ENCODE measurements at regions not wholly inside any gene's neighbourhood (a gene's known extent, or its start where the extent isn't known, plus 50 kb on each side); places are given as distances from the start of the nearest gene placed in this dataset.
A peak's percentile ranks its signal among the peaks of the same experiment; 100 is the strongest.

- CTCF ChIA-PET, result interaction anchor here (1.2 kb wide), 1 partner anchor 99 kb away, joined by 3 read pairs; no protein-coding TSS in a partner anchor
- no peak overlapping the region for H3K4me3 ChIP-seq (ENCODE audit: low read depth, low read length)
- TF ChIP-seq, protein P1, sequence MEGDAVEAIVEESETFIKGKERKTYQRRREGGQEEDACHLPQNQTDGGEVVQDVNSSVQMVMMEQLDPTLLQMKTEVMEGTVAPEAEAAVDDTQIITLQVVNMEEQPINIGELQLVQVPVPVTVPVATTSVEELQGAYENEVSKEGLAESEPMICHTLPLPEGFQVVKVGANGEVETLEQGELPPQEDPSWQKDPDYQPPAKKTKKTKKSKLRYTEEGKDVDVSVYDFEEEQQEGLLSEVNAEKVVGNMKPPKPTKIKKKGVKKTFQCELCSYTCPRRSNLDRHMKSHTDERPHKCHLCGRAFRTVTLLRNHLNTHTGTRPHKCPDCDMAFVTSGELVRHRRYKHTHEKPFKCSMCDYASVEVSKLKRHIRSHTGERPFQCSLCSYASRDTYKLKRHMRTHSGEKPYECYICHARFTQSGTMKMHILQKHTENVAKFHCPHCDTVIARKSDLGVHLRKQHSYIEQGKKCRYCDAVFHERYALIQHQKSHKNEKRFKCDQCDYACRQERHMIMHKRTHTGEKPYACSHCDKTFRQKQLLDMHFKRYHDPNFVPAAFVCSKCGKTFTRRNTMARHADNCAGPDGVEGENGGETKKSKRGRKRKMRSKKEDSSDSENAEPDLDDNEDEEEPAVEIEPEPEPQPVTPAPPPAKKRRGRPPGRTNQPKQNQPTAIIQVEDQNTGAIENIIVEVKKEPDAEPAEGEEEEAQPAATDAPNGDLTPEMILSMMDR (IDR thresholded peaks at IDR 0.05; ENCODE audit: insufficient read depth, low read length, missing control alignments), result no peak
- DNase-seq (ENCODE audit: low read depth, low spot score), result no peak
- POLR2A ChIA-PET, result no interaction called here
Measured at GRCh38 chr4:54417476-54417875, 188.4 kb downstream of the PDGFRA start.

DNA sequence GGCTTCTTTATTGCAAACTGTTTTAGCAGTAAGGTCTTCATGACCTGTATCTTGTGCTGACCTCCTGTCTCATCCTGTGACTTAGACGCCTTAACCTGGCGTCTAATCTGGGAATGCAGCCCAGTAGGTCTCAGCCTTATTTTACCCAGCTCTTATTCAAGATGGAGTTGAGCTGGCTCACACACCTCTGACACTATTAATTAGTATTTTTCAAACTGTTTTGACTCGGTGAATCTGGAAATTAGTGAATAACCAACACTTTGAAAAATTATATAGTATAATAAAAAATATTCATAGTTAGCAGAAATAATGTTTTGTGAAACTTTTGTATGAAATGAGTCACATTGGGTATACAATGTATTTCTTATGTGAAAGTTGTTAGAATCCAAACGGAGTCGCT lies 189.4 kb downstream of the PDGFRA start:
- DNase-seq (ENCODE audit: low read depth, low spot score), result no peak
- ChIA-PET POLR2A (no interaction called here), CTCF (no interaction called here)
- TF ChIP-seq, protein P1 (IDR thresholded peaks at IDR 0.05; ENCODE audit: insufficient read depth, low read length, missing control alignments), result no peak
- no peak overlapping the region for H3K4me3 ChIP-seq (ENCODE audit: low read depth, low read length)

- ChIA-PET POLR2A (no interaction called here), CTCF (interaction anchor here (2.0 kb wide), 1 partner anchor 17 kb away, joined by 11 read pairs; no protein-coding TSS in a partner anchor)
- DNase-seq (ENCODE audit: low read depth, low spot score), result no peak
- no peak overlapping the region for H3K4me3 ChIP-seq (ENCODE audit: low read depth, low read length)
- TF ChIP-seq, protein P1 (IDR thresholded peaks at IDR 0.05; ENCODE audit: insufficient read depth, low read length, missing control alignments), result no peak
Measured at GRCh38 chr4:54423066-54423465, 194.0 kb downstream of the PDGFRA start.

- TF ChIP-seq, protein P1 (IDR thresholded peaks at IDR 0.05; ENCODE audit: insufficient read depth, low read length, missing control alignments), result no peak
- H3K4me3 ChIP-seq (ENCODE audit: low read depth, low read length), result no peak overlapping the region
- ChIA-PET POLR2A (no interaction called here), CTCF (interaction anchor here (1.0 kb wide), 2 partner anchors 13 to 18 kb away, joined by 3 to 6 read pairs; no protein-coding TSS in a partner anchor)
- DNase-seq (ENCODE audit: low read depth, low spot score), result no peak
Measured at GRCh38 chr4:54427826-54428225, 198.7 kb downstream of the PDGFRA start.

- DNase-seq (ENCODE audit: low read depth, low spot score), result no peak
- TF ChIP-seq, protein P1 (IDR thresholded peaks at IDR 0.05; ENCODE audit: insufficient read depth, low read length, missing control alignments), result no peak
- ChIA-PET POLR2A (no interaction called here), CTCF (no interaction called here)
- H3K4me3 ChIP-seq (ENCODE audit: low read depth, low read length), result no peak overlapping the region
Measured at GRCh38 chr4:54428940-54429339, 199.8 kb downstream of the PDGFRA start.

DNA sequence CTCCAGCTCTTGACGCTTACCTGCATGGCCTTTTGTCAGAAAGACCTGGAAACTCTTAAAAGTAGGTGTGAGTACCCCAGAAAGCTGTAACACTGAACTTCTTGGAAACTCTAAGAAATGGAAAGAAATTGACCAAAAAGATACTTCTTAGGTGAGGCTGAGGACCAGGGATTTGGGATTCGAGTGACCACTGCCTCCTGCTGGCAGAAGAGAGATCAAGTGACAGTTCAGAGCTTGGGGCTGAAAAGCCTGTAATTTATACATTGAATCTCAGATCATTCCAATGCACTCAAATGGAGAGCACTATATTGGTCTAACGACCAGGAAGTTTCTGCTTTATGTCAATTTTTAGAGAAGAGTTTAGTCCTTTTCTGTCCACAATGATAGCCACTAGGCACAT lies 204.6 kb downstream of the PDGFRA start:
- no peak for DNase-seq (ENCODE audit: low read depth, low spot score)
- ChIA-PET CTCF (interaction anchor here (0.8 to 5.7 kb wide), 12 partner anchors 9 to 259 kb away, joined by 3 to 43 read pairs (median 4); no protein-coding TSS in a partner anchor), POLR2A (no interaction called here)
- H3K4me3 ChIP-seq (ENCODE audit: low read depth, low read length), result no peak overlapping the region
- TF ChIP-seq, protein P1 (IDR thresholded peaks at IDR 0.05; ENCODE audit: insufficient read depth, low read length, missing control alignments), result peak; percentile 10

Measured in AG04449 (cell line).